NCI-H2107 treated with DMSO at 0.1 percent for 48 hours (cell line): ENCODE measurements at regions not wholly inside any gene's neighbourhood (a gene's known extent, or its start where the extent isn't known, plus 50 kb on each side); places are given as distances from the start of the nearest gene placed in this dataset.
"Not testable (repeated sequence)": the region's sequence is repeated elsewhere in the genome, so short reads cannot be mapped to it uniquely, and the experiment has no call there.

Experiments used
- DNase-seq: peaks from one replicate; lab custom pipeline; 2025; ENCODE audit not compliant: unreplicated experiment; lab: John Stamatoyannopoulos, UW

DNA sequence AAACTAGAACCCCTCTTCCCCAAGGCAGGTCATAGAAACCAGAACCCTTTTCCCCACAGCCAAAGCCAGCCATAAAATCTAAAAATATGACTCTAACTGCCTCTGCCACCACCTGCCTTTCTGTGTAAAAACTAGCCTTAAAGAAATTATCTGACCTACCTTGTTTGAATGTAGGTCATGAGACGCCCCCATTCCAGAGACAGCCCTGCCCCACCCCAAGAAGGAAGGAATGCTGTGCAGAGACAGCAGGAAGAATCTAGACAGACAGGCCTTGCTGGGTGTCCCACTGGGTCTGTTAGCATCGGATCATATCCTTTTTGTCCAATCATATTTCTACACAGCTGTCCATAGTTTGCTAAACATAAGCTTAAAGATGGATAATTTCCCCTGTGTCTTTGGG lies 128.4 kb upstream of the RAB4A start:
- no peak for DNase-seq

GRCh38 chr1:229146647-229147046 lies 124.3 kb upstream of the RAB4A start:
- DNase-seq, result no peak

DNA sequence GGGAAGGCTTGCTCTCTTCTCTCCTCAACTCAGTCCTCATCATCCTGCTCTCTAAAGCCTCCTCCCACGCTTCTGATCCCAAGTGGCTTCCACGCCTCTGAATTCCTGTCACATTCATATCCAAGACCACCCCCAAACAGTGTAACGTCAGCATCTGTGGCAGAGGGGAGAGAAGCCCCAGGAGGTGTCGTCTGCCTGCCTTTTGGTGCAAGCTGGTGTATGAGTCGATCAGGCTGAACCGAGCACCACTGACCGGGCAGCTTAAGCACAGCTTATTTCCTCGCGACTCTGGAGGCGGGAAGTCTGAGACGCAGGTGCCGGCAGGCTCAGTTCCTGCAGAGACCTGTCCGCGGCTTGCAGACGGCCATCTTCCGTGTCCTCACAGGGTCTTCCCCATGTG lies 123.8 kb upstream of the RAB4A start:
- no peak for DNase-seq

DNA sequence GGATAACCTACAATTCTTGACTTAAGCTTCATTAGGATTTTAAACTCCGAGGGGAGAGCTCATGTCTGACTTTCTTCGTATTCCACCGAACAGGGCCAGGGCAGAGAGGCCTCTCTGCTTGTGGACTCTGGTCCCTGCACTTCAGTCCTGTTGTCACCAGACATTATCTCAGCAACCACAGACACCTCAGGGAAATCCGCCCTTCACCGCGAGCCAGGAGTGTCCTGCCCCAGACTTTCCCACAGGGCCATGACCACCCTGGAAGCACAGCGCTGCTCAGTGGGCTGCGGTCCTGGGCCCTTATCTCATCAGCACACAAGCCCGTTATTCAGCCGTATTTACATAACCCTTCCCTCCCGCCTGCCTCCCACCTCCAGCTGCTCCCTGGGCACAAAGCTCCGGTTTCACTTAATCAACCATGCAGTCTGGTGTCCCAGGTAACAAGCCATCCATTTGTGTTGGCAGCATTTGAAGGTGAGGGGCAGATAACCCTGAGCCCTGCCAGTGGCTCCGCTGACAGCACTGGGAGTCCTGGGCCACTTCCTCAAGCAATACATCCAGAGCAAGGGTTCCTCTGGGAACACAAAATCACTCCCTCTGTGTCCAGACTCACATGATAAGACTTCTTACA lies 122.8 kb upstream of the RAB4A start:
- peak; percentile 87 for DNase-seq

DNA sequence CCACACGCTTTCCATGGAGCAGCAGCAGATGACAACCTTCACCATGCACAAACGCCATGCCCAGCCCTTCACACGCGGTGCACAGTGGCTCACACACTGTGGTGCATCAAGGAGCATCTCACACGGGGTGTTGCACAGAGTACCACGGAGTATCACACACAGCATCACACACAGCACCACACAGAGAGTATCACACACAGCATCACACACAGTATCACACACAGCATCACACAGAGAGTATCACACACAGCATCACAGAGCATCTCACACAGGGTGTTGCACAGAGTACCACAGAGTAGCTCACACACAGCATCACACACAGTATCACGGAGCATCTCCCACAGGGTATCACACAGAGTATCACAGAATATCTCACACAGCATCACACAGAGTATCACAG lies 122.2 kb upstream of the RAB4A start:
- DNase-seq, result no peak

DNA sequence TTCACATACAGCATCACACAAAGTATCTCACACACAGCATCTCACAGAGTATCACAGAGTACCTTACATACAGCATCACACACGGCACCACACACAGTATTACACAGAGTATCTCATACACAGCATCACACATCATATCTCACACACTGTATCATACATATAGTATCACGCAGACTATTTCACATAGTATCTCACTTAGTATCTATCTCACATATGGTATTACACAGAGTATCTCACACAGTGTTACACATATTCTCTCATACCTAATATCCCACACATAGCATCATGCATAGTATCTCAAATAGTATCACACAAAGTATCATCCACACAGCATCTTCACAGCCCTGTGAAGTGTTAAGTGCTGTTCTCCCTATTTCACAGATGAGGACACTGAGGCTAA lies 121.5 kb upstream of the RAB4A start:
- DNase-seq, result no peak

- DNase-seq, result no peak
Measured at GRCh38 chr1:229150518-229150917, 120.4 kb upstream of the RAB4A start.

DNA sequence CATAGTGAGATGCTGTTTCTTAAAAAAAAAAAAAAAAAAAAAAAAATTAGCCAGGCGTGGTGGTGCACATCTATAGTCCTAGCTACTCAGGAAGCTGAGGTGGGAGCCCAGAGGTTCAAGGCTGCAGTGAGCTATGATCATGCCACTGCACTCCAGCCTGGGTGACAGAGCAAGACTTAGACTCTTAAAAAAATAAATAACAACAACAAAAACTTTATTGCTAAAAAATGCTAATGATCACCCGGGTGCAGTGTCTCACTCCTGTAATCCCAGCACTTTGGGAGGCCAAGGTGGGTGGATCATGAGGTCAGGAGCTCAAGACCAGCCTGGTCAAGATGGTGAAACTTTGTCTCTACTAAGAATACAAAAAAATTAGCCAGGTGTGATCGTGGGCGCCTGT lies 119.5 kb upstream of the RAB4A start:
- not testable (repeated sequence) for DNase-seq

GRCh38 chr1:229152311-229152710 lies 118.6 kb upstream of the RAB4A start:
- no peak for DNase-seq

GRCh38 chr1:229153955-229154548 lies 116.9 kb upstream of the RAB4A start:
- no peak for DNase-seq

- DNase-seq, result no peak
Measured at GRCh38 chr1:229154811-229155210, 116.1 kb upstream of the RAB4A start.

- DNase-seq, result no peak
Measured at GRCh38 chr1:229155472-229155871, 115.4 kb upstream of the RAB4A start.

GRCh38 chr1:229156872-229157271 lies 114.0 kb upstream of the RAB4A start:
- DNase-seq, result no peak

GRCh38 chr1:229157480-229157879 lies 113.4 kb upstream of the RAB4A start:
- no peak for DNase-seq

GRCh38 chr1:229158341-229158921 lies 112.5 kb upstream of the RAB4A start:
- DNase-seq, result no peak

DNA sequence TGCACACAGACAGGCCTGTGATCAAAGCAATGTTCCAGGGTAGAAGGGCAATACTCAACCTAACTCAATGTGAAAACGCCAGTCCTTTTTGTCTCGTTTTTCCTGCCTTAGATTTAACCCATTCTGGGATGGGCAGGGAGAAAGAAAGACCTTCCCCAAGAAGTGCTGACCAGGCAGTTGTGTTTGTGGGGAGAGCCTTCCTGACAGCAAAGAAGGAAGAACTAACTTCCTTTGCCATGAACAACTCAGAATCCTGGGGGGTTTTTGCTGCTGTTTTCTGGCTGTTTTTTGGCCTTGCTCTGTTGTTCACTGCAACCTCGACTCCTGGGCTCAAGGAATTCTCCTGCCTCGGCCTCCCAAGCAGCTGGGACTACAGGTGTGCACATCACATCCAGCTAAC lies 112.0 kb upstream of the RAB4A start:
- DNase-seq, result no peak

DNA sequence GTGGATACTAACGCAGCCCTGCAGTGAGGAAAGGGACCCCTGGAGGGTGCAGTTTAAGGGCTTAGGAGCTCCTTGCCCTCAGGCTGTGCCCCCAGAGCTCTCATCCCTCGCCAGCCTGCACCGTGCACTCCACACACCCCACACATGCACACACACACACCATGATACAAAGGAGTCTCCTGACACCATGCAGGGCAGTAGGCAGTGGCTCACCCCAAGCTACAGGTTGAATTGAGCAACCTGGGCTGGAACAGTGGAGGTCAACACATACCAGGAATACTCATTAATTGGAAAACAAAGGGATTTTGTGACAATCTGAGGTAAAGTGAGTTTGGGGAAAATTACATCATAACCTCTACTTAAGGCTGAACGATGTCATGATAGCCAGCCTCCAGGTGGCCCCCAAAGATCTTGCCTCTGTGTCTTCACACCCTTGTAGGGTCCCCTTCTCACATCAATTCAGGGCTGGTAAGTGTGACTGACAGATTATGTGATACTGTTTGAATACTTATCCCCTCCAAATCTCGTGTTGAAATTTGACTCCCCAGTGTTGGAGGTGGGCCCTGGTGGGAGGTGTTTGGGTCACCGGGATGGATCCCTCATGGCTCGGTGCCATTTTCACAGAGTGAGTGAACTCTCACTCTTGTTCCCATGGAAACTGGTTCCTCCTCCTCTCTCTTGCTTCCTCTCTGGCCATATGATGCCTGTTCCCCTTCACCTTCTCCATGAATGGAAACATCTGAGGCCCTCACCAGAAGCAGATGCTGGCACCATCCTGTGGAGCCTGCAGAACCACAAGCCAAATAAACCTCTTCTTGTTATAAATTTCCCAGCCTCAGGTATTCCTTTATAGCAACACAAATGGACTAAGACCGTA lies 111.0 kb upstream of the RAB4A start:
- no peak for DNase-seq

DNA sequence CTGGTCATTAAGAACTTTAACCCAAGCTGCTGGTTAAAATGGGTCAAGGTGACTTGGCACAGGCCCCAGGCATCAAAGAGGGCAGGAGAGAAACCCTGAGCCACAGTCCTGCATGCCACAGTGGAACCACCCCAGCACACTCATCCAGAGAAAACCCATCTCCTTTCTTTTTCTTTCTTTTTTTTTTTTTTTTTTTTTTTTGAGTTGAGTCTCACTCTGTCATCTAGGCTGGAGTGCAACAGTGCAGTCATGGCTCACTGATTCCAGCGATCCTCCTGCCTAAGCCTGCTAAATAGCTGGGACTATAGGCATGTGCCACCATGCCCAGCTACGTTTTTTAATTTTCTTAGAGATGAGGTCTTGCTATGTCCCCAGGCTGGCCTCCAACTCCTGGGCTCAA lies 109.2 kb upstream of the RAB4A start:
- DNase-seq, result no peak

GRCh38 chr1:229162825-229163515 lies 107.9 kb upstream of the RAB4A start:
- no peak for DNase-seq

DNA sequence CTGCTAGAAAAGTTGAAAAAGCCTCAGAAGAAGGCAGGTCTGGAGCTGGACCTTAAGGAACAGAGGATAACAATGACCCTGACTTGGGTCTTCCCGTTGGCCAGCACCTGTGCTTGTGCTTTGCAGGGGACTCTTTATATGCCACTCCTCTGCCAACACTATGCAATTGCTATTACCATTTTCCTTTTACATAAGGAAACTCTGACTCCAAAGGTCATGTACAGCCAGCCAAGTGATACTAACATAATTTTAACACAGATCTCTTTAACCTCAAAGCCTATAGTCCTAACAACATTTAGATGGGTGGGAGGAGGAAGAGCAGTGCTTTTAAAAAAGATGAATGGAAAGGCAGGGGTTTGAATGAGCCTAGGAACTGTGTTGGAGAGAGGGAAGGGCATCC lies 106.6 kb upstream of the RAB4A start:
- DNase-seq, result no peak
